PC-3 (cell line): ENCODE measurements at regions not wholly inside any gene's neighbourhood (a gene's known extent, or its start where the extent isn't known, plus 50 kb on each side); places are given as distances from the start of the nearest gene placed in this dataset.
"Not testable (repeated sequence)": the region's sequence is repeated elsewhere in the genome, so short reads cannot be mapped to it uniquely, and the experiment has no call there.

Source experiments
- ATAC-seq: fragments of 200-7000 bp; cut with Tn5 transposase; 2 replicates; pipeline ENCODE4 v1.9.1; 2020; ENCODE audit warnings: mild to moderate bottlenecking, moderate library complexity
- BruUV-seq: library from RNA; stranded (reverse); fragments of 400-500 nt; replicated peaks from 2 replicates; lab custom pipeline; 2021; lab: Mats Ljungman, UMichigan
- CTCF ChIA-PET: fragments of 300-600 bp; sonication (Branson Sonifier 250); formaldehyde crosslinking; loops from one replicate; lab custom pipeline; 2022; ENCODE audit warnings: antibody characterized with exemption; lab: Charles Lee
- POLR2A ChIA-PET: fragments of 300-600 bp; sonication (Branson Sonifier 250); formaldehyde crosslinking; loops from one replicate; lab custom pipeline; 2022; ENCODE audit warnings: antibody characterized with exemption; ENCODE audit not compliant: unreplicated experiment; lab: Charles Lee
- DNase-seq: peaks from one replicate; pipeline ENCODE4 v3.0.0-alpha.2; 2015
- H2AFZ ChIP-seq: fragments of 300-600 bp; sonication (generic); 2 replicates; pipeline ENCODE4 v1.6.0; 2016; ENCODE audit warnings: antibody characterized with exemption, low read length
- H3F3A ChIP-seq: fragments of 300-600 bp; sonication (generic); one replicate; pipeline ENCODE4 v1.6.0; 2017; ENCODE audit warnings: antibody characterized with exemption, low read length, control low read depth, mild to moderate bottlenecking; ENCODE audit not compliant: unreplicated experiment
- H3K27ac ChIP-seq: fragments of 300-600 bp; sonication (generic); 2 replicates; pipeline ENCODE4 v1.5.1; 2016; ENCODE audit warnings: mild to moderate bottlenecking, low read length
- H3K27me3 ChIP-seq: fragments of 300-600 bp; sonication (generic); 2 replicates; pipeline ENCODE4 v1.6.1; 2016; ENCODE audit warnings: low read length, mixed read lengths
- H3K36me3 ChIP-seq: fragments of 300-600 bp; sonication (generic); 2 replicates; pipeline ENCODE4 v1.6.1; 2016; ENCODE audit warnings: low read depth, mixed run types, low read length, mixed read lengths
- H3K4me1 ChIP-seq: fragments of 300-600 bp; sonication (generic); 2 replicates; pipeline ENCODE4 v1.5.1; 2016; ENCODE audit warnings: low read length; ENCODE audit not compliant: insufficient read depth
- H3K4me2 ChIP-seq: fragments of 300-600 bp; sonication (generic); 2 replicates; pipeline ENCODE4 v1.6.0; 2016; ENCODE audit warnings: low read length
- H3K4me3 ChIP-seq: fragments of 300-600 bp; sonication (generic); 2 replicates; pipeline ENCODE4 v1.5.1; 2016; ENCODE audit warnings: mild to moderate bottlenecking, low read length, mixed read lengths
- H3K79me2 ChIP-seq: fragments of 300-600 bp; sonication (generic); 2 replicates; pipeline ENCODE4 v1.6.1; 2017; ENCODE audit warnings: low read length, mixed read lengths
- H3K9ac ChIP-seq: fragments of 300-600 bp; sonication (generic); 2 replicates; pipeline ENCODE4 v1.6.0; 2016; ENCODE audit warnings: mild to moderate bottlenecking, low read length
- H3K9me2 ChIP-seq: fragments of 300-600 bp; sonication (generic); replicated peaks from 2 replicates; pipeline ENCODE4 v1.6.1; 2016; ENCODE audit warnings: mixed run types, low read length, mixed read lengths
- H3K9me3 ChIP-seq: fragments of 300-600 bp; sonication (generic); 2 replicates; pipeline ENCODE4 v1.6.1; 2016; ENCODE audit warnings: low read length, mixed read lengths
- H4K20me1 ChIP-seq: fragments of 300-600 bp; sonication (generic); 2 replicates; pipeline ENCODE4 v1.6.1; 2016; ENCODE audit warnings: low read length, mixed read lengths
- EZH2 ChIP-seq: fragments of 300-600 bp; sonication (generic); IDR thresholded peaks from one replicate; pipeline ENCODE4 v1.6.1; 2017; ENCODE audit warnings: antibody characterized with exemption, mild to moderate bottlenecking, low read length; ENCODE audit not compliant: unreplicated experiment
- EZH2phosphoT487 ChIP-seq: fragments of 300-600 bp; sonication (generic); IDR thresholded peaks from 2 replicates; pipeline ENCODE4 v1.6.1; 2018; ENCODE audit warnings: mild to moderate bottlenecking, antibody characterized with exemption, low read length, borderline replicate concordance
- intact Hi-C: fragments of 100-400 bp; cut with micrococcal nuclease; formaldehyde crosslinking; loops from 2 replicates; pipeline ENCODE4 v1.9.0; 2023
- TF ChIP-seq, protein P1 (sequence below): fragments of 300-600 bp; sonication (generic); conservative IDR thresholded peaks from 2 replicates; pipeline ENCODE4 v1.5.1; 2017; ENCODE audit warnings: antibody characterized with exemption, low read depth, mild to moderate bottlenecking, low read length

DNA sequence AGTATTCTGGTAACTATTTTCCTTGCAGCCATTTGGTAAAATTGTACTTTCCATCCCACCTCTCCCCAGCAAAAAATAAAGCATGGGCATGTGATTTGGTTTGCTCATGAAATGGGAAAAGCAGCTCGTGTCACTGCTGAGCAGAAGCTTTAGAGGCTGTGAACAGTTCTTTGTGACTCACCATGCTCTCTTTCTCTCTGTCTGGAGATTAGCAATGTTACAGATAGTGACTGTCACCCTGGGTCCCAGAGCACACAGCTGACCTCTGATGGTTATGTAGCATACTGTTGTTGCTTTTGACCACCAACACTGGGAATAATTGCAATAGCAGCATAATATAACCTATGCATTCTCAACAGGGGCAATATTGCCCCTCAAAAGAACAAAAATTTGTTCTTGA lies 70.6 kb downstream of the RGS2 start:
- H3K4me1 ChIP-seq, result no peaks in the 10 kb centered on the region
- POLR2A ChIA-PET, result no interaction called here
- intact Hi-C loops, result no loop called here

DNA sequence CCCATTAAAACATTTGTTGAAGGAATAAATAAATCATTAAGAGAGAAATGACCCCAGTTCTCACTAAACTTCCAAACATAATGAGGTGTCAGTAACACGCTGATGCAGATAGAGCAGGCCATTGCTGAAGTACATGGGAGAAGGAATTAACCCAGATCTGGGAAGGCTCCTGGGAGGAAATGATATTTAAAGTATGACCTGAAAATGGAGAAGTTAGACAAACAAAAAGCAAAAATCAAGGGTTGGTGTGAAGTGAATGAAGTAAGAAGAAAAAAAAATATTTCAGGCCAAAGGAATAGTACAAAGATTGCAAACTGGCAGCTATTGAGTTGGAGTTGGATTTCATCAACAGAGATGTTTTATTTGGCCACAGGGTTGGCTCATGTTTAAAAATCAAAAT lies 71.4 kb downstream of the RGS2 start:
- ChIA-PET CTCF (no interaction called here), POLR2A (no interaction called here)
- Histone ChIP-seq H3K4me3 (no peak overlapping the region), H3K9me3 (no peaks in the 10 kb centered on the region), H3K9ac (no peak overlapping the region), H3K27ac (no peak overlapping the region), H3K79me2 (no peaks in the 10 kb centered on the region), H3K27me3 (no peaks in the 10 kb centered on the region), H2AFZ (no peak overlapping the region), H3K36me3 (no peaks in the 10 kb centered on the region), H4K20me1 (no peaks in the 10 kb centered on the region), H3K4me1 (no peaks in the 10 kb centered on the region), H3K9me2 (no peaks in the 10 kb centered on the region), H3K4me2 (no peak overlapping the region), H3F3A (no peaks in the 10 kb centered on the region)
- DNase-seq (no peak), ATAC-seq (no peak)
- TF ChIP-seq EZH2 (no peak), EZH2phosphoT487 (no peak)
- TF ChIP-seq, protein P1, sequence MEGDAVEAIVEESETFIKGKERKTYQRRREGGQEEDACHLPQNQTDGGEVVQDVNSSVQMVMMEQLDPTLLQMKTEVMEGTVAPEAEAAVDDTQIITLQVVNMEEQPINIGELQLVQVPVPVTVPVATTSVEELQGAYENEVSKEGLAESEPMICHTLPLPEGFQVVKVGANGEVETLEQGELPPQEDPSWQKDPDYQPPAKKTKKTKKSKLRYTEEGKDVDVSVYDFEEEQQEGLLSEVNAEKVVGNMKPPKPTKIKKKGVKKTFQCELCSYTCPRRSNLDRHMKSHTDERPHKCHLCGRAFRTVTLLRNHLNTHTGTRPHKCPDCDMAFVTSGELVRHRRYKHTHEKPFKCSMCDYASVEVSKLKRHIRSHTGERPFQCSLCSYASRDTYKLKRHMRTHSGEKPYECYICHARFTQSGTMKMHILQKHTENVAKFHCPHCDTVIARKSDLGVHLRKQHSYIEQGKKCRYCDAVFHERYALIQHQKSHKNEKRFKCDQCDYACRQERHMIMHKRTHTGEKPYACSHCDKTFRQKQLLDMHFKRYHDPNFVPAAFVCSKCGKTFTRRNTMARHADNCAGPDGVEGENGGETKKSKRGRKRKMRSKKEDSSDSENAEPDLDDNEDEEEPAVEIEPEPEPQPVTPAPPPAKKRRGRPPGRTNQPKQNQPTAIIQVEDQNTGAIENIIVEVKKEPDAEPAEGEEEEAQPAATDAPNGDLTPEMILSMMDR, result no peak
- no TSS peak for BruUV-seq
- intact Hi-C loops, result no loop called here

More for the DNA sequence above, 70.6 kb downstream of the RGS2 start:
- H3K9me3 ChIP-seq, result no peaks in the 10 kb centered on the region
- H3K27me3 ChIP-seq, result no peaks in the 10 kb centered on the region
- H3K9ac ChIP-seq, result no peak overlapping the region
- TF ChIP-seq, protein P1, result no peak
- TF ChIP-seq EZH2 (no peak), EZH2phosphoT487 (no peak)
- no peaks in the 10 kb centered on the region for H3K79me2 ChIP-seq
- H3F3A ChIP-seq, result no peaks in the 10 kb centered on the region
- no peak overlapping the region for H2AFZ ChIP-seq
- H3K4me2 ChIP-seq, result no peak overlapping the region
- H4K20me1 ChIP-seq, result no peaks in the 10 kb centered on the region
- no peak for DNase-seq
- CTCF ChIA-PET, result no interaction called here
- H3K9me2 ChIP-seq, result no peaks in the 10 kb centered on the region
- no peak overlapping the region for H3K27ac ChIP-seq
- BruUV-seq, result no TSS peak
- H3K4me3 ChIP-seq, result no peak overlapping the region
- no peaks in the 10 kb centered on the region for H3K36me3 ChIP-seq
- ATAC-seq, result no peak

DNA sequence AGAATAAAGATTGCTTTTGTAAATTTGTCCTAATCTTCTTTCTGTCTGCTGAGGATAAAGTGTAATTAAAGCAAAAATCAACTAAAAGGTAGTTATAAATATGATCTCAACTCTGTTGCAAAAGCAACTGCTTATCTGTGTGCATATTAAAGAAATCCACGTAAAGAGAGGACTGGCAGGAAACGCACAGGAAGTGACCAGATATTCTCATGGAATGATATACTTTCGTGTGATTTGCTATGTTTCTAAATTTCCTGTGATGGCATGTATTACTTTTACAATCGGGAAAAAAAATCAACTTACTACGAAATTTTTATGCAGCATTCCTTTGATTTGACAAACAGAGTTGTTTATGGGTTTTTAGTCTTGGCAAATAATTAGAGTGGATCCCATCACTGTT lies 75.4 kb downstream of the RGS2 start:
- Histone ChIP-seq H3K4me1 (no peaks in the 10 kb centered on the region), H3K79me2 (no peaks in the 10 kb centered on the region), H3K27ac (no peak overlapping the region), H3K9ac (no peak overlapping the region), H3K27me3 (no peaks in the 10 kb centered on the region), H3K4me3 (no peak overlapping the region), H4K20me1 (no peaks in the 10 kb centered on the region), H3K4me2 (no peak overlapping the region), H3K9me3 (no peaks in the 10 kb centered on the region), H3K9me2 (no peaks in the 10 kb centered on the region), H3K36me3 (no peaks in the 10 kb centered on the region), H2AFZ (no peak overlapping the region), H3F3A (no peaks in the 10 kb centered on the region)
- intact Hi-C loops, result no loop called here
- ChIA-PET CTCF (no interaction called here), POLR2A (no interaction called here)
- ATAC-seq, result no peak
- no peak for DNase-seq
- no TSS peak for BruUV-seq
- TF ChIP-seq, protein P1, result no peak
- TF ChIP-seq EZH2 (no peak), EZH2phosphoT487 (no peak)

GRCh38 chr1:192885387-192885786 lies 76.5 kb downstream of the RGS2 start:
- H3K9me2 ChIP-seq, CTCF ChIA-PET, H3K9ac ChIP-seq, DNase-seq, H3F3A ChIP-seq, H3K79me2 ChIP-seq, H3K4me2 ChIP-seq, H3K27ac ChIP-seq, H2AFZ ChIP-seq, H3K4me3 ChIP-seq, H4K20me1 ChIP-seq, H3K27me3 ChIP-seq, H3K4me1 ChIP-seq, ATAC-seq, H3K36me3 ChIP-seq, intact Hi-C loops, BruUV-seq, POLR2A ChIA-PET, H3K9me3 ChIP-seq: not testable (repeated sequence)
